Esophagus (tissue), 2 donors: ENCODE measurements at regions not wholly inside any gene's neighbourhood (a gene's known extent, or its start where the extent isn't known, plus 50 kb on each side); places are given as distances from the start of the nearest gene placed in this dataset.
"Not testable (repeated sequence)": the region's sequence is repeated elsewhere in the genome, so short reads cannot be mapped to it uniquely, and the experiment has no call there.

Source experiments
- H3K27ac ChIP-seq, 2 donors: one replicate each; pipeline ENCODE4 v1.5.1; 2013; ENCODE audit warnings: low read depth in 2 of 2, mild to moderate bottlenecking in 2 of 2, inconsistent platforms in 1 of 2, low read length in 1 of 2, moderate library complexity in 1 of 2
- H3K27me3 ChIP-seq, 2 donors: one replicate each; pipeline ENCODE4 v1.6.1; 2013; ENCODE audit warnings: low read length in 2 of 2, control low read depth in 1 of 2, mild to moderate bottlenecking in 1 of 2; ENCODE audit not compliant: insufficient read depth in 2 of 2, control insufficient read depth in 1 of 2
- H3K36me3 ChIP-seq, 2 donors: one replicate each; pipeline ENCODE4 v1.6.1; 2013; ENCODE audit warnings: low read length in 1 of 2; ENCODE audit not compliant: control insufficient read depth in 2 of 2, insufficient read depth in 2 of 2
- H3K4me1 ChIP-seq, 2 donors: one replicate each; pipeline ENCODE4 v1.6.1; 2013; ENCODE audit warnings: low read length in 1 of 2; ENCODE audit not compliant: control insufficient read depth in 2 of 2, insufficient read depth in 2 of 2
- H3K4me3 ChIP-seq, 2 donors: one replicate each; pipeline ENCODE4 v1.5.1; 2013; ENCODE audit warnings: low read length in 2 of 2, mild to moderate bottlenecking in 2 of 2, low read depth in 1 of 2, moderate library complexity in 1 of 2
- H3K9me3 ChIP-seq, 2 donors: one replicate each; pipeline ENCODE4 v1.6.1; 2013; ENCODE audit warnings: mild to moderate bottlenecking in 2 of 2, low read depth in 1 of 2, low read length in 1 of 2, moderate library complexity in 1 of 2; ENCODE audit not compliant: control insufficient read depth in 2 of 2, insufficient read depth in 1 of 2
- WGBS, 2 donors: extraction: QIAGEN DNeasy Blood & Tissue Kit; methylation state at CpG; one replicate each; pipeline ENCODE4 v1.1.7; 2013; 5-methylcytosine and 5-hydroxymethylcytosine counted together
- donor health status: healthy with polysubstance abuse.
- donor health status: Bipolar disorder and iron deficiency.

DNA sequence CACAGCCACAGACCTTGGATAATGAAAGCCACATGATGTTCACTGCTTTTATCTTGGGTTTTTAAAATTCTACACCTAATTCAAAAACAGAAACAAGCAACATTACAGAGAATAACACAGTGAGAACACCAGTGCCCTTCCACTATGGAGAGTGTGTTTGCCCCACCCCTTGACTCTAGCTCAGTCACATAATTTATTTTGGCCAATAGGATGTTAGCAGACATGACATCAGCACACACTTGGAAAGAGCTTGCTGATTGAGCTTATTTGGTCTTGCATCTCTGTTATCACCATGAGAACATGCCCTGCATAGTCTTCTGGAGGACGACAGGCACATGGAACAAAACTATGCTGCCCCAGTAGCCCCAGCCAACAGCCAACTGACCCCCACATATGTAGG, 118.1 kb downstream of the HNRNPD start:
- H3K27ac ChIP-seq = no peak overlapping the region
- H3K36me3 ChIP-seq = no peaks in the 10 kb centered on the region
- H3K4me1 ChIP-seq = no peaks in the 10 kb centered on the region
- no peaks in the 10 kb centered on the region for H3K9me3 ChIP-seq
- H3K4me3 ChIP-seq = no peak overlapping the region
- no peaks in the 10 kb centered on the region for H3K27me3 ChIP-seq
- WGBS, 2 donors = 70 to 83% methylated on average over 1 of the region's 1 CpG

DNA sequence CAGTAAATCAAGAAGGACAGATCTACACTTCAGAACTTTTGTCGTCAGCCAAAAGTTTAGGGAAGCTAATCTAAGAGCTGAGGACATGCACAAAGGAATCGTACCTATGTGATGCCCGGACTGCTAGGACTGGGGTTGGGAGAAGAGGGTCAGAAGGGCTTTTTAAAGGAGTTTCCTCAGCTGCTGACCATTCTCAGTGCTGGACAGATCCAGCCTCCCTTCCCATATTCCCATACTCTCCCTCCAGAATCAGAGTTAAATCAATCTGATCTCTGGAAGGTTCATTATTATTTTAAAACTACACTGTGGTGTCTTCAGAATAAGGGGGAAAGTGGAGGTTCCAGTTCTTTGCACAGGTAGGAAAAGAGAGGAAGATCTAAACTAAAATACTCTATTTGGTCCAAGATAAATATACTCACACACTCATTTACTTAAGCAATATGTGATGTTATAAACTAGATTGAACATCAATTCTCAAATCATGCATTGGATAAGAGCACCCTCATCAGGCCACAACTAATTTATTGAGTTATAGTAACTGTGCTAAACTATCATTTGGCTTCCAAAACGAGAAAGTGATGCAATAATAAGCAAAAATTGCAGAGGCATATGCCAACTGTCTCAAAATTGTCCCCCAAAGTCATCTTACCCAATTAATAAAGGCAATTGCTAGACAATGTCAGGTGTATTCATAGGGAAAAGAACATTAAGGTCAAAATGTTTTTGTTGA, 124.7 kb downstream of the HNRNPD start:
- Histone ChIP-seq H3K27ac (no peak overlapping the region), H3K4me1 (no peaks in the 10 kb centered on the region), H3K9me3 (no peaks in the 10 kb centered on the region), H3K4me3 (no peak overlapping the region), H3K36me3 (no peaks in the 10 kb centered on the region), H3K27me3 (no peaks in the 10 kb centered on the region)
- WGBS, 2 donors = 49 to 55% methylated on average over 4 of the region's 4 CpGs

DNA sequence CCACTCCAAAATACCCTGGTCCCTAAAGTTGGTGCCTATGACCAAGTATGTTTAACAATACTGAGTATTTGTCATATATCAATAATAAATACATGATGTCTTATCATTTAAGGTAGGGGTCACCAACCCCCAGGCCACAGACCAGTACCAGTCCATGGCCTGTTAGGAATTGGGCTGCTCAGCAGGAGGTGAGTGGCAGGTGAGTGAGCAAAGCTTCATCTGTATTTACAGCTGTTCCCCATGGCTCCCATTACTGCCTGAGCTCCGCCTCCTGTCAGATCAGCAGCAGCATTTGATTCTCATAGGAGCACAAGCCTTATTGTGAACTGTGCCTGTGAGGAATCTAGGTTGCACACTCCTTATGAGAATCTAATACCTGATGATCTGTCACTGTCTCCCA, 126.2 kb downstream of the HNRNPD start:
- H3K36me3 ChIP-seq = no peaks in the 10 kb centered on the region
- no peaks in the 10 kb centered on the region for H3K27me3 ChIP-seq
- H3K9me3 ChIP-seq = no peaks in the 10 kb centered on the region
- WGBS, 2 donors = 80 to 93% methylated on average over 1 of the region's 1 CpG
- H3K4me3 ChIP-seq = no peak overlapping the region
- no peak overlapping the region for H3K27ac ChIP-seq
- no peaks in the 10 kb centered on the region for H3K4me1 ChIP-seq

DNA sequence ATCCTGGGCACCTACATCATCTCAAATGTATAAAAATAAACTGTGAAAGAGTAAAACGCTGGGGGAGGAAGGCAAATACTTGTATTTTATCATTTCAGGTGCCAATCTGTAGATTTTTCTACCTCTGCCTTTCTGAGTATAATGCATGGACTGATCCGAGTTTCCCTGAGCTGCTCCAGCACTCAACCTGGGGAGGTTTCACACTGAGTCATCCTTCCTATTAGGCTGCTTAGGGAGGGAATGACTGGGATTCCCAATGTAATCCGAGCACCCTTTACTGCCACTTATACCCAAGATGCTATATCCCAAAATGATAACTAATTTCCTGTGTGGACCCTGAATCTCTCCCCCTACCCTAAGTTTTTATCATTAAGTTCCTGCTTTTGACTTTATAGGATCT, 126.6 kb downstream of the HNRNPD start:
- H3K36me3 ChIP-seq = no peaks in the 10 kb centered on the region
- H3K4me1 ChIP-seq = no peaks in the 10 kb centered on the region
- H3K27ac ChIP-seq = no peak overlapping the region
- no peaks in the 10 kb centered on the region for H3K9me3 ChIP-seq
- WGBS, 2 donors = 57% methylated on average over 3 of the region's 3 CpGs
- no peaks in the 10 kb centered on the region for H3K27me3 ChIP-seq
- H3K4me3 ChIP-seq = no peak overlapping the region

DNA sequence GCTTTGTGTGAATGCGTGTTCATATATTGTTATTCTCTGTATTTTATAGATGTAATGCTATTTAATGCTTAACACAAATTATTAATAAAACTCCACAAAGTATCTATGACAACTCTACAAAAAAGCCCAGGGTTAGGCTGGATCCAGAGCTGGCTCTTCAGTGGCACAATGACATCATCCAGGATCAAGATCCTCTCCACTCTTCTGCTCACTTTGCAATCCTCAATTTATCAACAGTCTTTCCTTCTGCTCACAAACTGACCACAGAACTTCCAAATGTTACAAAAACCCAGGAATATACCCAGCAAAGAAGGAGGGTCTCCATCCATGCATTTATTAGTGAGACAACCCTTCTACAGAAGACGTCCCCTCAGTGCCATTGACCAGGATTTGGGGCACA, 132.3 kb downstream of the HNRNPD start:
- WGBS, 2 donors = 79 to 90% methylated on average over 2 of the region's 2 CpGs
- H3K9me3 ChIP-seq = no peaks in the 10 kb centered on the region
- H3K36me3 ChIP-seq = no peaks in the 10 kb centered on the region
- no peaks in the 10 kb centered on the region for H3K27me3 ChIP-seq
- H3K4me3 ChIP-seq = no peak overlapping the region
- H3K27ac ChIP-seq = no peak overlapping the region
- H3K4me1 ChIP-seq = no peaks in the 10 kb centered on the region

DNA sequence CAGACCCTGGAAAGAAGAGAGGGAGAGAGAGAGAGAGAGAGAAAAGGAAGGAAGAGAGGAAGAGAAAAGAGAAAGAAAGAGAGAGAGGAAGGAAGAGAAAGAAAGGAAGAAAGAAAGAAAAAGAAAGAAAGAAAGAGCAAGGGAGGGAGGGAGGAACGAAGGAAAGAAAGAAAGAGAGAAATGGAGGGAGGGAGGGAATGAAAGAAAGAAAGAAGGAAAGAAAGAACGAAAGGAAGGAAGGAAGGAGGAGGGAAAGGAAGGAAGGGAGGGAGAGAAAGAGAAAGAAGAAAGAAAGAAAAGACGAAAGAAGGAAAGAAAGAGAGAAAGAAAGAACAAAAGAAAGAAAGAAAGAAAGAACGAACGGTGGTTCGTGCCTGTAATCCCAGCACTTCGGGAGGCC, 133.4 kb downstream of the HNRNPD start:
- no peaks in the 10 kb centered on the region for H3K4me1 ChIP-seq
- no peaks in the 10 kb centered on the region for H3K9me3 ChIP-seq
- no peak overlapping the region for H3K4me3 ChIP-seq
- 89 to 91% methylated on average over 7 of the region's 7 CpGs for WGBS, 2 donors
- no peak overlapping the region for H3K27ac ChIP-seq
- no peaks in the 10 kb centered on the region for H3K27me3 ChIP-seq
- H3K36me3 ChIP-seq = no peaks in the 10 kb centered on the region

DNA sequence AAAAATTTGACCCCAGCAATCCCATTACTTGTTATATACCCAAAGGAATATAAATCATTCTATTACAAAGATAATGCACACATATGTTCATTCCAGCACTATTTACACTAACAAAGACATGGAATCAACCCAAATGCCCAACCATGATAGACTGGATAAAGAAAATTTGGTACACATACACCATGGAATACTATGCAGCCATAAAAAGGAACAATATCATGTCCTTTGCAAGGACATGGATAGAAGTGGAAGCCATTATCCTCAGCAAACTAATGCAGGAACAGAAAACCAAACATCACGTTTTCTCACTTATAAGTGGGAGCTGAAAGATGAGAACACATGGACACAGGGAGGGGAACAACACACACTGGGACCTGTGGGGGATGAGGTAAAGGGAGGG, 136.6 kb downstream of the HNRNPD start:
- H3K27ac ChIP-seq, H3K27me3 ChIP-seq, H3K4me3 ChIP-seq, H3K9me3 ChIP-seq, H3K4me1 ChIP-seq, H3K36me3 ChIP-seq: not testable (repeated sequence)
- 75 to 82% methylated on average over 1 of the region's 1 CpG for WGBS, 2 donors

DNA sequence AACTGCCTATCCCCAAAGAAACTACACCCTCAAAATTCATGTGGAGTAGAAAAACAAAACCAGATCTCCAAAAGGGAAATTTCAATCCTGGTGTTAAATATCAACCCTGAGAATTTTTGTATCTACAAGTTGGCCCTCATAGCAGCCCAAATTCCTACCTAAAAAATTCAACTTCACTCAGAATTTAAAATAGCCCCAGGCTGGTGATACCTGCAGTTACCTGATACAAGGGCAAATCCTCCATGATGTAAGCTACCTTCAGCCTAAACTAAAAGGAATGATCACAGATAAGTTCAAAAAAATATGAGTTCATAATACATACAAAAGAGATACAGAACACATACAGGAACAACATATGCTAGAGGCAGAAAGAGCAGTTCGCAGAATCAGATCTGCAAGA, 138.4 kb downstream of the HNRNPD start:
- no peaks in the 10 kb centered on the region for H3K27me3 ChIP-seq
- no peak overlapping the region for H3K4me3 ChIP-seq
- no peak overlapping the region for H3K27ac ChIP-seq
- no peaks in the 10 kb centered on the region for H3K9me3 ChIP-seq
- H3K36me3 ChIP-seq = no peaks in the 10 kb centered on the region
- no peaks in the 10 kb centered on the region for H3K4me1 ChIP-seq
- 65 to 77% methylated on average over 1 of the region's 1 CpG for WGBS, 2 donors

DNA sequence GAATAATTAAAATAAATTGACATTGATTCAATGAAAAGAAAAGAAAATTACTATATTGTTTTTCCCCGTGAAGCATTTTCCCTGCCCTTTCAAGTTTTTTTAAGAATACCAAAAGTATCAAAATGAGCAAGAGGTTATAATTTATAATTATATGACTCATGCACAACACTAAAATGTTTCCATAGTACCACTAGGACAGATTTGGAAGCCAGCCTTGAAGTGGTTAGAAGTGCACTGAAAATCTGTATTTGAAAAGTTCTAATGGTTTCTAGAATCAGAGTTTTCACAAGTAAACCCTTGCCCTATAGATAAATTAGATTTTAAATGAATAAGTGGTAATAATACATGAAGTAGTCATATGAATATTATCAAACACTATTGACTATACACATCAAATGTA, 140.9 kb downstream of the HNRNPD start:
- no peaks in the 10 kb centered on the region for H3K4me1 ChIP-seq
- H3K9me3 ChIP-seq = no peaks in the 10 kb centered on the region
- no peak overlapping the region for H3K27ac ChIP-seq
- 35 to 58% methylated on average over 1 of the region's 1 CpG for WGBS, 2 donors
- H3K27me3 ChIP-seq = no peaks in the 10 kb centered on the region
- no peak overlapping the region for H3K4me3 ChIP-seq
- no peaks in the 10 kb centered on the region for H3K36me3 ChIP-seq

DNA sequence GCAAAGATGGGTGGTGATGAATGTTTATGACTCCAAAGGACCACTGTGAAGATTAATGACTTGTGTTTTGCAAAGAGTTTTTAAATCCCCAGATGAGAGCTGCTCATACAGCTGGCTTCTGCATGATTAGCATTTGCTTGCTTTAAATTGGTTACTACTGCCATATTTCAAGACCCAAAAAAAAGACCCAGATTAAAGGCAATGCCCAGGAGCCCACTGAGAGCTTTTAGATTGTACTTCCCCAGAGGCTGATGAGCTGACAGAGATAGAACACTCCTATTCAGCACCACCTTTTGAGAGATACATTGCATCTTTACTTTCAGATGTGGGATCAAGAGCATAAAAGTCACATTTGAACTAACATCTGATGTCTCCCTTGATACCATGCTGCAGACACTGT, 142.0 kb downstream of the HNRNPD start:
- H3K27ac ChIP-seq = no peak overlapping the region
- no peaks in the 10 kb centered on the region for H3K27me3 ChIP-seq
- no peaks in the 10 kb centered on the region for H3K9me3 ChIP-seq
- H3K4me3 ChIP-seq = no peak overlapping the region
- no peaks in the 10 kb centered on the region for H3K4me1 ChIP-seq
- H3K36me3 ChIP-seq = no peaks in the 10 kb centered on the region
